ENCODE measurements at regions not wholly inside any gene's neighbourhood (a gene's known extent, or its start where the extent isn't known, plus 50 kb on each side); places are given as distances from the start of the nearest gene placed in this dataset.

- no peak overlapping the region for H3K4me3 ChIP-seq (ENCODE audit: low read depth, low read length)
- TF ChIP-seq CTCF (IDR thresholded peaks at IDR 0.05; ENCODE audit: low read depth, low read length, missing control alignments), result no peak
- no peak for DNase-seq (ENCODE audit: low read depth)
Measured at GRCh38 chr2:16252251-16252650, 311.9 kb downstream of the MYCN start.

GRCh38 chr2:16251511-16252225 is 311.3 kb downstream of the MYCN start:
- H3K4me3 ChIP-seq (ENCODE audit: low read depth, low read length), result no peak overlapping the region
- DNase-seq (ENCODE audit: low read depth), result no peak
- no peak for TF ChIP-seq CTCF (IDR thresholded peaks at IDR 0.05; ENCODE audit: low read depth, low read length, missing control alignments)

DNA sequence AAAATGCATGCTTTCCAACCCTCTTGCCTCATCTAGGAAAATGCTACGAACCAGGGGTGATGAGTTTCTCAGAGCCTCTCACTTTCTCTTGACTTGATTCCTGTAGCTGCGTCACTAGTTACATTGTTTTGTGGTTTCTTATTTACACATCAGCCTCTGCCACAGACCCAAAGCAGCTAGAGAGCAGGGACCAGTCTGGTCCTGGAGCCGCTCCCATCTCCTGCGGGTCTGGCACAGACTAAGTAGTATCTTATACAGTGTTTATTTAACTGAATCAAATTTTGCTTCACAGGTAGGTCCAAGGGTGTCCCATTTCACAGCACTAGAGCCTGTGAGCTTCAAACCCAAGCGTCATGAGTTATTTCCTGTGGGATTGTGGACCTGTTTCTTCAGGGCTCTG is 310.5 kb downstream of the MYCN start:
- no peak for TF ChIP-seq CTCF (IDR thresholded peaks at IDR 0.05; ENCODE audit: low read depth, low read length, missing control alignments)
- no peak for DNase-seq (ENCODE audit: low read depth)
- H3K4me3 ChIP-seq (ENCODE audit: low read depth, low read length), result no peak overlapping the region

DNA sequence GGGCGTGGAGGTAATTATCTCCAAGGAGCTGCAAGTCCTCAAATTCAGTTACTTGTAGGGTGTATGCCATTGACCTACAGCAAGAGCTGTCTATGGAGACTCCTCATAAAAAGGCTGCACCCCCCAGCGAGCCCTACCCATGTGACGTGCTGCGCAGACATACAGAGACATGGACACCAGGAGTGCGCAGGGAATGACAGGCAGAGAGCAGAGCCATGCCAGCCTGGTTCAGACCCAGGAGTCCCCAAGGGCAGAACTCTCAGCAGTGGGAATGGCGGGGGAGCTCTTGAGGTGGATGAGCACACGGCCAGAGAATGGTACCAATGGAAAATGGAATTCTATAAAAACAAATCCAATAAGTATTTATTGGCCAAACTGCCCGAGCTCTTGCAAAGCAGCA is 310.1 kb downstream of the MYCN start:
- TF ChIP-seq CTCF (IDR thresholded peaks at IDR 0.05; ENCODE audit: low read depth, low read length, missing control alignments), result no peak
- DNase-seq (ENCODE audit: low read depth), result no peak
- H3K4me3 ChIP-seq (ENCODE audit: low read depth, low read length), result no peak overlapping the region

GRCh38 chr2:16250056-16250425 is 309.7 kb downstream of the MYCN start:
- H3K4me3 ChIP-seq (ENCODE audit: low read depth, low read length), result no peak overlapping the region
- DNase-seq (ENCODE audit: low read depth), result no peak
- no peak for TF ChIP-seq CTCF (IDR thresholded peaks at IDR 0.05; ENCODE audit: low read depth, low read length, missing control alignments)

GRCh38 chr2:16249246-16250055 is 309.1 kb downstream of the MYCN start:
- TF ChIP-seq CTCF (IDR thresholded peaks at IDR 0.05; ENCODE audit: low read depth, low read length, missing control alignments), result no peak
- H3K4me3 ChIP-seq (ENCODE audit: low read depth, low read length), result no peak overlapping the region
- no peak for DNase-seq (ENCODE audit: low read depth)

Data from GM12864 (cell line).